Omental fat pad (tissue), 3 donors: ENCODE measurements at regions not wholly inside any gene's neighbourhood (a gene's known extent, or its start where the extent isn't known, plus 50 kb on each side); places are given as distances from the start of the nearest gene placed in this dataset.

ENCODE experiments used
- ATAC-seq: fragments of 150-250 bp; one replicate; pipeline ENCODE4 v1.9.1; 2016; ENCODE audit warnings: mild to moderate bottlenecking, moderate library complexity; ENCODE audit not compliant: low FRiP score
- DNase-seq: peaks from one replicate; pipeline ENCODE4 v3.0.0-alpha.2; 2019; ENCODE audit warnings: low spot score
- TF ChIP-seq, protein P1 (sequence below), 3 donors: fragments of 450-650 bp; IDR thresholded peaks; one replicate each; pipeline ENCODE4 v1.5.1; 2016 to 2017; ENCODE audit warnings: antibody characterized with exemption in 3 of 3, mild to moderate bottlenecking in 3 of 3, moderate library complexity in 2 of 3

DNA sequence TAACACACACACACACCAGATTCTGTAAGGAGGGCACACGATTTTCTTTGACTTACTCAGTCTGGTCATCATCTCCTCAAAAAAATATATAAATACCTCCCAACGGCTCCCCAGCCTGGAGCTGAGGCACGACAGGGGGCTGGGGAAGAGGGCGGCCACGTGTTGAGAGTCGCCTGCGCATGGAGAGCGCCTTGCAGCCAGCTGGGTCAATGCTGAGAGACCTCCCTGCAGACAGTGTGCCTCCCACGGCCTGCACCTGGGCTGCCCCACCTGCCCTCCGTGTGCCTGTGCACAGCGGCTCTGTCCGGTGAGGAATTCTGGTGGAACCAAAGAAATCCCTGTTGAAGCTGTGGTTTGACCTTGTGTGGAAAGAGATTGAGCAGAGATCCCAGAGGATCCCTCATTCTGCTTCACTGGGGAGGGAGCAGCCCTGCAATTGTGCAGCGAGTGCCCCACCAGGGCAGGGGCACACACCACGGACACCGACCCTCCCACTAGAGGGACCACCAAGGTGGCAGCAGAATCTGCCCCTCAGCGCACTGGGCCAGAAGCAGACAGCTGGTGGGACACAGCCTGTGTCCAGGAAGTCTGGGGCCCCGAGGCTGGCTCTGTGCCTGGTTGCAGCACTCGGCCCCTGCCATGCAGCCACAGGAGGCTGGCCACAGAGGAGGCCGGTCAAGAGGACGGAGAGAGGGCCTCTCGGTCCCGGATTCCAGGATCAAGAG is 150.5 kb upstream of the PPP2R2D start:
- no peak for ATAC-seq

DNA sequence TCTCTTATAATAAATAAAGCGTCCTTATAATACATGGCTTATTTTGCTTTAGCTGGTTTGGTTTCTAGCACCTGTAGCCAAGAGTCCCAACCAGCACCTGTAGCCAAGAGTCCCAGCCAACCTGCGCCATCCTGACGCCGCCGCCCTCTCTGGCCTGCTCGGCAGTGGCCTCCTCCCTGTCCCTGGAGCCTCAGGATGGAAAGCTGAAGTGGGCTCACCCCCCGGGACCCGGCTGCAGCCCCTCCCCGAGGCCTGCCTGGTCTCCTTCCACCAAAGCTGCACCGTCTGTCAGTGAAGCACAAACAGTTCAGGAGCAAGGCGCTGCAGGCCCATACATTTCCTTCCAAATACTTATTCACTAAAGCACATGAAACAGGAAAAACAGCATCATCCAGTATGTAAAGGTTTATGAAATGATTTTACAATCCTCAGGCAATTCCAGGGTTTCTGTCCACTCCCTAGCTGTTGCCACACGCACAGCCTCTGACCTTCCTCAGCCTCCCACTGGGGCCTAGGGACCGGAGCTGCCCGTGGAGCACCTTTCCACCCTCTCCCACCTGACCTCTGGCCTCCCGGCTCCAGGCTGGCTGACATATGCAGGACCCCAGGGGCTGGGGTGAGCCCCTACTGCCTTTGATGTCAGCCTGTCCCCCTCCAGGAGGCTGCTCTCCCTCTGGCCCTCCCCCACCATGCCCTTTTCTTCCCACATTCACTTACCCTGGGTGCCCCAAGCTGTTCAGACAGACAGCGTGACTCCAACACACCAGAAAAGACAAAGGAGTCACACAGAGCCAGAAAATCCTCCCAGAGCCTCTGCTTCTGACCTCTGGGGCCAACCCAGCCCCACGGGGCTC is 149.6 kb upstream of the PPP2R2D start:
- no peak for DNase-seq
- TF ChIP-seq, protein P1, sequence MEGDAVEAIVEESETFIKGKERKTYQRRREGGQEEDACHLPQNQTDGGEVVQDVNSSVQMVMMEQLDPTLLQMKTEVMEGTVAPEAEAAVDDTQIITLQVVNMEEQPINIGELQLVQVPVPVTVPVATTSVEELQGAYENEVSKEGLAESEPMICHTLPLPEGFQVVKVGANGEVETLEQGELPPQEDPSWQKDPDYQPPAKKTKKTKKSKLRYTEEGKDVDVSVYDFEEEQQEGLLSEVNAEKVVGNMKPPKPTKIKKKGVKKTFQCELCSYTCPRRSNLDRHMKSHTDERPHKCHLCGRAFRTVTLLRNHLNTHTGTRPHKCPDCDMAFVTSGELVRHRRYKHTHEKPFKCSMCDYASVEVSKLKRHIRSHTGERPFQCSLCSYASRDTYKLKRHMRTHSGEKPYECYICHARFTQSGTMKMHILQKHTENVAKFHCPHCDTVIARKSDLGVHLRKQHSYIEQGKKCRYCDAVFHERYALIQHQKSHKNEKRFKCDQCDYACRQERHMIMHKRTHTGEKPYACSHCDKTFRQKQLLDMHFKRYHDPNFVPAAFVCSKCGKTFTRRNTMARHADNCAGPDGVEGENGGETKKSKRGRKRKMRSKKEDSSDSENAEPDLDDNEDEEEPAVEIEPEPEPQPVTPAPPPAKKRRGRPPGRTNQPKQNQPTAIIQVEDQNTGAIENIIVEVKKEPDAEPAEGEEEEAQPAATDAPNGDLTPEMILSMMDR (IDR thresholded peaks at IDR 0.05) = no peak
- ATAC-seq = no peak

More for the DNA sequence above, 150.5 kb upstream of the PPP2R2D start:
- DNase-seq = no peak
- TF ChIP-seq, protein P1 (IDR thresholded peaks at IDR 0.05) = no peak

DNA sequence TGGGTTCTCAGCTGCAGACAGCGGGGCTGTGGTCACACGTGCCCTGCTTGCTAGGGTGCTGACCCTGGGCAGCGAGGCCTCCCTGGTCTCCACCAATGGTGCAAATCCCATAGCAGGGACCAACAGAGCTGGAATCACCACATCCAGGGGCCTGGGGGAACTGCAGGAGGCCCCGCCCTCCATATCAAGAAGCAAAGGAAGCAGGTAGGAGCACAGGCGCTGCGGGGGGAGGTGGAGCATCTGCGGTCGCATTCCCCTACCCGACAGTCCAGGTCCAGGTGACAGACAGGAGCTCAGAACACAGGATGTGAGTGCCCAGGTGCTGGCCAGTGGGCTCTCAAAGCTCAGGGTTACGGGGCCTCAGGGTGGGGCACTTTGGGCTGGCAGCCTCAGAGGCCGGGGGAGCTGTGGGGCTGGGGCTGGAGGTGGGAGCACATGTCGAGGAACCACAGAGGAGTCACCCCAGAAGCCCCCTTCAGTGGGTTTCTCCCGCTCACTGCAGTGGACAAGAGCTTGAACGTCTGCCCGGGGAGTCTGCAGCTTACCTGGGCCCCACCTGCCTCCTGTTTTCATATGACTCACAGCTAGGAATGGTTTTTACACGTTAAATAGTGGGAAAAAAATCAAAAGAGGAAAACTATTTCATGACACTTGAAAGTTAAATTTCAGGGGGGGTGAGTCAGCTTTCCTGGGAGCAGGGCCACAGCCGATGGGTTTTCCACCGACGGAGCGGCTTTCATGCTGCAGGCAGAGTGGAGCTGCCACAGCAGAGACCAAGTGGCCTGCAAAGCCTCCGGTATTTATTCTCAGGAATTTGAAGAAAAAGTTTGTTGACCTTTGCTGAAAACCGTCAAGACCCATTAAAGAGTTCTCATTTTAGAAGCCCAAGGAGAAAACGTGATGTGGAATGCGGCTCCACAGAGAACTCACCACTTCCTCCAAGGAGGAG is 148.7 kb upstream of the PPP2R2D start:
- DNase-seq (no peak), ATAC-seq (no peak)

DNA sequence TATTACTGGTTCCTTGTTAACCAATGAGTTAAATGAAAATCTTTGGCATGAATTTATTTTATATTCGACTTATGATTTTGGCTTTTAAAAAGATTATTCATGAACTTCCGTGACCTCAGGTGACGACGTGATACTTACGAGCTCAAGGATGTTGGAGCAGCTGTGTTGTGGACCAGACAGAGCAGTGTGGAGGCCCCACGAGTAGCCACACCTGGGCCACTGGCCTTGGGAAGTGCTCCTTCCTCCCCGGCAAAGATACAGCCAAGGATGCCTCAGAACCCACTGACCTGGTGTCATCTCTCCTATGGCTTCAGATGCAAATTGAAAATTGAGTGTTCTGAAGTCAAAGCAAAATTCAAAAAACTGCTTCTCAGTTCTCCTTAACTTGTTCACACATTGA is 147.5 kb upstream of the PPP2R2D start:
- TF ChIP-seq, protein P1 (IDR thresholded peaks at IDR 0.05) = no peak
- DNase-seq (no peak), ATAC-seq (no peak)

More for the DNA sequence above, 148.7 kb upstream of the PPP2R2D start:
- TF ChIP-seq, protein P1 (IDR thresholded peaks at IDR 0.05) = no peak

DNA sequence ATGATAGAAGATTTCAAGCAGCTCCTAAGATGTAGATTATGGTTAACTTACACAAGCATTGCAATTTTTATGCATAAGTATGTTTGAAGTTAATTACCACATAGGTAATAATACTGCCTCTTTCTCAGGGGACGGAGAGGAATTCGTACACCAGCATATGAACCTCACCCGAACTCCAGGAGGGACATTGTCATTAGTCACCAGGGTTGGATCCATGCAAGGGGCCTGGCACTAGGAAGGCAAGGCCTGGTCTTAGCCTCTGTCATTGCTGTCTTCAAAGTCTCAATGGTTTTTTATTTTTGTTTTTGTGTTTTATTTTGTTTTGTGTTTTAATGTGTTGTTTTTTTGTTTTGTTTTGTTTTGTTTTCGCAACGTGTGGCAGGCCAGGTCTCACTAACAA is 145.6 kb upstream of the PPP2R2D start:
- TF ChIP-seq, protein P1 (IDR thresholded peaks at IDR 0.05) = no peak
- DNase-seq = no peak
- ATAC-seq = no peak

DNA sequence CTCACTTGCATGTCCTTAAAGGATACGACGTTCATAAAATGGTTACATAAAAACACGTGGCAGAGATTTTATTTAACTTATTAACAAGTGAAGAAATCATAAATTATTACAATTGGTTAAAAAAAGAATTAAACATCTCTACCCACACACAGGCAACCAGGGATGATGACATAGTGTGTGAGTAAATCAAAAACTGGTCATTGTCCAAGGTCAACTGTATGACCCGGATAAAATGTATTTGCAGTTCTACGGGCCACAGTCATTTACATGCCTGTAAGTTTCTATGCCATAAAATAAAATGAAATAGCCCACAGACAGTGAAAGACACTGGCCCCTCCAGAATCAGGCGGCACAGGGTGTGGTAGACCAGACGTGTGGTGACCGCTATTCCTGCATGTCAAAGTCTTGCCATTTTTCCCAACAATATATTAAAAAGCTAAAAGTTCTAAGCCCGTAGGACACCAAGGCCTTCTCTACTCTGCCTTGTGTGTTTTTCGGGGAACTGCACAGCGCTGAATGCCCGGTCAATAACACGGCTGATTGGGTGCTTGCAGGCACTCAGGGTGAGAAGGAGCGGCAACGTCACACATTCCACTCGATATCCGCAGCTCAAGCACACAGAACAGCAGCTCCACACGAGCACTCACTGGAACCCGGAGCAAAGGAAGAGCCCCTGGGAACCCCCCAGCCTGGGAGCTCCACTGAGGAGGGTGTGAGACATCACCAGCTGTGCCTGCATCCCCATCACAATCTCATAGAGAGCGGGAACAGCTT is 143.3 kb upstream of the PPP2R2D start:
- DNase-seq = no peak
- no peak for ATAC-seq
- TF ChIP-seq, protein P1 (IDR thresholded peaks at IDR 0.05) = no peak
